HG03378 (cell line): ENCODE measurements at regions not wholly inside any gene's neighbourhood (a gene's known extent, or its start where the extent isn't known, plus 50 kb on each side); places are given as distances from the start of the nearest gene placed in this dataset.

Experiments
- ATAC-seq: cut with Tn5 transposase; IDR thresholded peaks from one replicate; pipeline ENCODE4 v1.9.1; 2021; ENCODE audit warnings: mild to moderate bottlenecking, moderate library complexity; ENCODE audit not compliant: unreplicated experiment

DNA sequence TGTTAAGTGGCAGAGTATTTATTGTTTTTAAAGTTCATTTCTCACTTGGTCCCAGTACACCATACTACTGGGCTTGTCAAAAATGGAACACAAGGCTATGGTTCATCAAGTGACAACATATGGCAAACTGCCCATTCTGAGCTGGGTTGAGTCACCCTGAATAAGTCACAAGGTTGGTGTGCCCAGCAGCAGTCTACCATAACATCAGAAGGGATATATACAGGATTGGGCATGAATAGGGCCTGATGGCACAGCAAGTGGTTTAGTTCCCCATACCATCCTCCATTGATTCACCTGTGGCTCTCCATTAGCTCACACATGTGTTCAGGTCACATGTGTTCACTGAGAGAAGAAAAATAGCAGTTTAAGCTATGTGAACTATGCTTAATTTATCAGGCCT lies 249.8 kb upstream of the PRDM9 start:
- ATAC-seq, result no peak

GRCh38 chr5:23253621-23254198 lies 253.7 kb upstream of the PRDM9 start:
- ATAC-seq, result no peak

DNA sequence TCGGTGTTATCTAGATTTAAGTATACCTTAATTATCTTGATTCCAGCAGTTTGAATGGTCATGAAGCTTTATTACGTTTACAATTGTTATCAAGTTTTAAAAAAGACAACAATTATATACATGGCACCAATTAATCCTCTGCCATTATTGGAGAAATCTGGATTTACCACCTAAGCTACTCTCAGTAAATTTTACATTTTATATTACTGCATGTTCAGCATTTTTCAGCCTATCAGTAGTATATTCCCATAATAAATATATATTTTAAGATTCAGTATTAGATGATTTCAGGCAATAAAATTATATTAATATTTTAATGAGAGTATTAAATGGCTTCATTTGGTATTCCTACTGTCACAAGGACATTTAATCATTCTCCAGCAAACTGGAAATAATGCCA lies 264.5 kb upstream of the PRDM9 start:
- ATAC-seq, result no peak

DNA sequence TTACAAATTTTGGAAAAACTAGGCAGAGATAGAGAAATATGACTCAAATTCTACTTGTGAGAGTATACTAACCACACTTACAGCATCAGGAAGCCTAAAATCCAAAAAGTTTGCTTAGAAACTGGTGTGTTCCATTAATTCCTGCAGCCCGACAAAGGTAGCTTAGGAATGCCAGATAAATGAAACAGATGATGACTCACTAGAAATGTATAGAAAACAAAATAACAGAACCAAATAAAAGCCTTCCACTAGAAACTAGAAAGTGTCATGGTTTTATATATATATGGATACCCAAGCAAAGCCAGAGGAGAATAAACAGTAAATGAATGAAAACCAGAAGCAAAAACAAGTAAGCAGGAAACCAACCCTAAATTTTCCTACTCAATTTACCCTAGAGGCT lies 272.2 kb upstream of the PRDM9 start:
- no peak for ATAC-seq

DNA sequence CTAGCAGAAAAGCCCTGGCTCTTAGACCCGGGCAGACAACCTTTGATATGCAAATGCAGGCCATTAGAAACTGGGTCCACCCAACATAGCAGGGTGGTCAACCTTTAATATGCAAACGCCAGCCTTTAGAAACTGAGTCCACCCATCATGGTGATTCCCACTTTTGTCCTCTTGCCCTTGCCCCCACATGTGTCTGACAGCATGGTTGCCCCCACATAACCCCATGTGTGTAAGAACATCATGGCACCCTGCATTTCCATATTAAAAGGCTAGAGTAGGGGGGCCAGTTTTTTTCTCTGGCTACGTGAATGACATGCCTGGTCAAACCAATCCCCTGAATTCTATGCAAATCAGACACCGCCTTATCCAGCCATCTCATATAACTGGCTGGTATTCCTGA lies 273.2 kb upstream of the PRDM9 start:
- no peak for ATAC-seq

DNA sequence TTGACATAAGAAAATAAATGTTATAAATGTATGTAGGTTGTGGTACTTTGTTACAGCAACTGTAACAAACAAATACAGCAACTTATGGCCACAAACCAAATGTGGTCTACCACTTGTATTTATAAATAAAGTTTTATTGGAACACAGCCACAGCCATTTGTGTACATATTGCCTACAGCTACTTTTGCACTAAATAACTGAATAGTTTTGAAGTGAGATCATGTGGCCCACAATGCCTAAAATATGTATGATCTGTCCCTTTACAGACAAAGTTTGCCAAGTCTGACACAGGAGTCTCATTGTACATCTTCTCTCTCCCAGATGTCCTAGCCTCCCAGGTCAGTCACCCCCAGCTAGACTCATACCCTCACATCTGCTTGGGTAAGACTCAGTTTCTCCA lies 283.6 kb upstream of the PRDM9 start:
- no peak for ATAC-seq

GRCh38 chr5:23221831-23222230 lies 285.6 kb upstream of the PRDM9 start:
- ATAC-seq, result no peak

DNA sequence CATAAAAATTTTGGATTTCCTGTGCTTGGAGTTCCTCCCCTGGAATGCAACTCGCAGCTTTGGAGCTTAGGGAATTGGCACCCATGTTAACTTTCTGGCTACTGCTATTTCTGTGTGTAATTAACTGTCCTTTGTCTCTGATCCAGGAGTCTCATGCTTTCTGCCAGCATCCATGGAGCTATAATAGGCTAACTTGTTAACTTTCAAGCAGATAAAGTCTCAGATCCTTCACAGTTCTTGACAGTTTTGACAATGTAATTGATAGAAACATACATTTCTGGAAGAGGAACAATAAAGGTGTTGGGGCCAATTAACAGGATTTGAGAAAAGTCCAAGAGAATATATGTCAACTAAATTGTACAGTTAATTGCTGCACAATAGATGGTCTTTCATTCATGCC lies 290.2 kb upstream of the PRDM9 start:
- no peak for ATAC-seq

DNA sequence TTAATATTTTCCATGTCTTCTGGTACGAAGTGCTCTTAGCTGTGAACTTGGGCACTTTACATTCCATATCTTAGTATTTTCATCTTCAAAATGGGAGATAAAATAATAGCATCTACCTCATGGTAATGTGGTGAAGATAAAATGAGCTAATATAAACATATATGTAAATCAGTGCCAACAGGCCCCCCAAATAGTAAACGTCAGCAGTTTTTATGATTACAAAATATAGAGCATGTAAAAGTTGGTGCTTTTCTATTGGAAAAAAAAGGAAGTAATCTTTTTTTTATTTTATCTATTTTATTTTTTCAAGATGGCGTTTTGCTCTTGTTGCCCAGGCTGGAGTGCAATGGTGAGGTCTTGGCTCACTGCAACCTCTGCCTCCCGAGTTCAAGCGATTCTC lies 291.1 kb upstream of the PRDM9 start:
- no peak for ATAC-seq

DNA sequence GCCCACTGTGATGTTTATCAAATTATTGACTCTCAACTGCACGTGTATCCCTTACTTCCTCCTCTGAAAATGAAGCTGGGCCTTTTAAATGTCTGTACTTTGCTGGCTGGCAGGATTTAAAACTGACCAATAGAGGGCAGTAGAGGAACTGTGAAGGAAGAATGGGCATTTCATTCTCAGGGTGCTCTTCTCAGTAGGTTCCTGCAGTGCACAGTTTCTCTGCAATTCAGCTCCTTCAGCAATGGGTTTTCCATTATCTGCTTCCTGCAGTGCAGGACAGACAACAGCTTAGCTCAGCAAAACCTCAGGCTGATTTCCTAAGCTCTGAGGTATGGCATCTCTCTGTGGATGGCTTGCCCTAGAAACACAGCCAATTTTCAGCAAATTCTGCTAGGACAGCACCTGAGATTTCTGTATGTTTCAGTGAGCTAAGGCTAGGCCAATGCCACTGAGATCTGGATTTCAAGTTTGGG lies 298.4 kb upstream of the PRDM9 start:
- ATAC-seq, result peak; percentile 87

- no peak for ATAC-seq
Measured at GRCh38 chr5:23204111-23204510, 303.3 kb upstream of the PRDM9 start.

DNA sequence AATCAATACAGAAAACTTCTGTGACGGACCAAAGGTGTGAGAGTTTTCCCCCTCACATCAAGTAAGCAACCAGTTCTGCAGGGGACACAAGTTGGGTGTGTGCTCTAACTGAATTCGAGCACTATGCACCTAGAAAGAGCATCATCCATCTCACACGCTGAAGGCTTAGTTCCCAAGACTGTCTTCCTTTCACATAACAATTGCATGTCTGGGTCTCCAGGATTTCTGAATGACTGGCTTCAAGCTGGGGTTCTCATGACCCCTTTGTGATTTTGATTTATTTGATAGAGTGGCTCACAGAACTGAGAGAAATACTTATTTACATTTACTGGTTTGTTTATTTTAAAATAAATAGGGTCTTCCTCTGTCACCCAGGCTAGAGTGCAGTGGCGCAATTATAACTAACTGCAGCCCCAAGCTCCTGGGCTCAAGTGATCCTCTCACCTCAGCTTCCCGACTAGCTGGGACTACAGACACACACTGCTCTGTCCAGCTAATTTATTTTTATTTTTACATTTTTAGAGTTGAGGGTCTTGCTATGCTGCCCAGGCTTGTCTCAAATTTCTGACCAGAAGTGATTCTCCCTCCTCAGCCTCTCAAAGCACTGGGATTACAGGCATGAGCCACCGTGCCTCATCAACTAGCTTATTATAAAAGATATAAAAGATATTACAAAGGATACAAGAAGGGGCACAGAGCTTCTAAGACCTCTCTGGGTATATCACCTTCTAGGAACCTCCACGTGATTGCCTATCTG lies 316.7 kb upstream of the CDH12 start:
- ATAC-seq, result no peak

- ATAC-seq, result no peak
Measured at GRCh38 chr5:23164971-23165370, 311.8 kb upstream of the CDH12 start.

DNA sequence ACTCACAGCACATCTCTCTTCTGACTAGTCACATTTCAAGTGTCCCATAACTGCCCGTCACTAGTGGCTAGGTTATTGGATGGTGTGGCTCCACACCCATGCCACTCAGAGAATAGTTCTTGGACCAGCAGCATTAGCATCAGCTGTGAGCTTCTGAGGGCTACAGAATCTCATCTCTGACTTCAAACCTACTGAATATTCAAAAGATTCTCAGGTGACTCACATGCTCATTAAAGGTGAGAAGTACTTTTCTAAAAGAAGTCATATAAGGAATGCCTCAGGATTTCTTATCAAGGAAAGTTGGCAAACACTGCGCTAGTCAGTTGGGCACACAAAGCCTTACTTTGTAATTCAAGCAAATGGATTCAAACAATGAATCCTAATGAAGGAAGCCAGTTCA lies 305.0 kb upstream of the CDH12 start:
- ATAC-seq, result no peak

DNA sequence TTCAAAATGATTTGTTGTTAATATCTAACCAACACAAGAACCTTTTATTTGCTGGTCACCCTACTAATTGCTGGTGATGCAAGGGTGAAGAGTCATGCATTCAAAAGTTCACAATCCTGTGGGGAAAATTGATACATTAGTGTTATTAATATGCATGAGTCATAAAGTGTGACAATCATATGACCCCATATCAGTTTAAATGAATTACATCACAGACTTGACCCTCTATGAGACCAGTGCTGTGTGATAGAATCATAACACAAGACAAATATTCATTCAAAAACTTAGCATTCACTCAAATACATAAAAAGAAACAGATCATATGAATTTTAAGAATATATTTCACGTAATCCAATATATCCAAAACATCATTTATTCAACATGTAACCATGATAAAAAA lies 304.6 kb upstream of the CDH12 start:
- no peak for ATAC-seq

- ATAC-seq, result no peak
Measured at GRCh38 chr5:23157169-23157568, 304.0 kb upstream of the CDH12 start.

GRCh38 chr5:23147625-23148024 lies 294.5 kb upstream of the CDH12 start:
- no peak for ATAC-seq

DNA sequence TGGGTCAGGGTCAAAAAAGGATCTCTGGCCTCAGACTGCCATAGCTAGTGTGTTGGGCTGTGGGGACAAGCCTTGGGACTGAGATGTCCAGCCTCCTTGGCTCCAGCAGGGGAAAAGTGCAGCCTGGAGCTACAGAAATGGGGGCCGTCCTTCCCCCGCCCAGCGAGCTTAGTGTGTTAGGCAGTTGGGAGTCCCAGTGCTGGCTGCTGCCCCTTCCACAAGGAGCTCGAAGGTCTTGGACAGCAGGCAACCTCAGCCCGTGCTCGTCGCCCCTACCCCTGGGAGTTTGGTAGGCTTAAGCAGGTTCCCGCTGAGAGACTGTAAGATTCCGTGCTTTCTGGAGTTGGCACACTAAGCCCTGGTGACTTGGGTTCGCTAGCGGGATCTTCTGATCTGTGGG lies 293.0 kb upstream of the CDH12 start:
- no peak for ATAC-seq

GRCh38 chr5:23139338-23140171 lies 286.4 kb upstream of the CDH12 start:
- ATAC-seq, result peak; percentile 58

GRCh38 chr5:23136958-23137357 lies 283.8 kb upstream of the CDH12 start:
- ATAC-seq, result no peak

GRCh38 chr5:23132231-23132630 lies 279.1 kb upstream of the CDH12 start:
- ATAC-seq, result no peak

- ATAC-seq, result no peak
Measured at GRCh38 chr5:23112237-23112636, 259.1 kb upstream of the CDH12 start.
